ENCODE measurements at regions not wholly inside any gene's neighbourhood (a gene's known extent, or its start where the extent isn't known, plus 50 kb on each side); places are given as distances from the start of the nearest gene placed in this dataset.

DNA sequence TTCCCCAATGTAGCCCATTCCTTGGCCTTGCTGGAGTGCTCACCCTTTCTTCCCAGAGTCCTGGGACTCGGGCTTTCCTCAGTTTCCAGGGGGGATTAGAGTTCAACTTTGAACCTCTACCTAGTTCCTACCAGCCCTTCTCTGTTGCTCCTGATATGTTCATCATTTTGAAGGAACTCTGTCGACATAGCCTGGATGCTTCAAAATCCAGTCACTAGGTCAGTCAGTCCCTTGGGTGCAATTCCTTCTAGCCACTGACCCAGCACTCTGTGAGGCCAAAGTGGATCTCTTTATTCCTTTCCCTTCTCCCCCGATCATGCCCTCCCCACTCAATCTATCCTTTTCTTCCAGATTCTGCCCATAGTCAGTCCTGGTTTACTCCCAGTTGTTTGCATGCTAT, 72.3 kb upstream of the TMCC3 start:
- Histone ChIP-seq H3K27ac (ENCODE audit: low read depth in 2 of 2, low read length in 1 of 2) (no peak overlapping the region), H3K4me2 (no peak overlapping the region), H3F3A (replicated peaks; ENCODE audit: insufficient read depth) (no peaks in the 10 kb centered on the region), H3K4me3 (ENCODE audit: low read depth in 2 of 2, low read length in 1 of 2) (no peak overlapping the region), H3K4me1 (ENCODE audit: control insufficient read depth in 1 of 2, insufficient read depth in 2 of 2, low read depth in 1 of 2, low read length in 1 of 2) (no peaks in the 10 kb centered on the region), H3K9ac (no peak overlapping the region), H3K9me3 (no peaks in the 10 kb centered on the region), H3K79me2 (ENCODE audit: insufficient read depth) (no peaks in the 10 kb centered on the region), H3K27me3 (ENCODE audit: insufficient read depth) (no peaks in the 10 kb centered on the region), H4K20me1 (ENCODE audit: insufficient read depth) (no peaks in the 10 kb centered on the region), H2AFZ (ENCODE audit: low read depth) (no peak overlapping the region), H3K9me2 (no peaks in the 10 kb centered on the region), H3K36me3 (replicated peaks in 1 of 2; ENCODE audit: control insufficient read depth in 1 of 2, insufficient read depth in 2 of 2, low read length in 1 of 2) (no peaks in the 10 kb centered on the region)
- no peak for DNase-seq
- CTCF ChIA-PET: interaction anchor here (2.0 kb wide), 1 partner anchor 10 kb away, joined by 6 read pairs; no protein-coding TSS in a partner anchor
- 38% methylated on average over 3 of the region's 3 CpGs for WGBS (ENCODE audit: low lambda C conversion rate)
- no peak for TF ChIP-seq RXRA (IDR thresholded peaks at IDR 0.05; ENCODE audit: borderline replicate concordance, low read depth)
- TF ChIP-seq, protein P1, sequence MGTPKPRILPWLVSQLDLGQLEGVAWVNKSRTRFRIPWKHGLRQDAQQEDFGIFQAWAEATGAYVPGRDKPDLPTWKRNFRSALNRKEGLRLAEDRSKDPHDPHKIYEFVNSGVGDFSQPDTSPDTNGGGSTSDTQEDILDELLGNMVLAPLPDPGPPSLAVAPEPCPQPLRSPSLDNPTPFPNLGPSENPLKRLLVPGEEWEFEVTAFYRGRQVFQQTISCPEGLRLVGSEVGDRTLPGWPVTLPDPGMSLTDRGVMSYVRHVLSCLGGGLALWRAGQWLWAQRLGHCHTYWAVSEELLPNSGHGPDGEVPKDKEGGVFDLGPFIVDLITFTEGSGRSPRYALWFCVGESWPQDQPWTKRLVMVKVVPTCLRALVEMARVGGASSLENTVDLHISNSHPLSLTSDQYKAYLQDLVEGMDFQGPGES (IDR thresholded peaks at IDR 0.05; ENCODE audit: low read depth, low read length): no peak
- no peak for TF ChIP-seq MEF2A (IDR thresholded peaks at IDR 0.05; ENCODE audit: borderline replicate concordance, low read depth)
- no peak for TF ChIP-seq FOXJ3 (CRISPR knock-in tag; IDR thresholded peaks at IDR 0.05)
- TF ChIP-seq YY1 (IDR thresholded peaks at IDR 0.05; ENCODE audit: low read depth): no peak
- TF ChIP-seq SMC3 (IDR thresholded peaks at IDR 0.05; ENCODE audit: low read depth, low read length): no peak
- no peak for TF ChIP-seq CTCF (IDR thresholded peaks at IDR 0.05)
- TF ChIP-seq ELF1 (IDR thresholded peaks at IDR 0.05): no peak
- no peak for TF ChIP-seq SIN3A (IDR thresholded peaks at IDR 0.05; ENCODE audit: borderline replicate concordance, low read depth, low read length)
- no peak for TF ChIP-seq RAD21 (IDR thresholded peaks at IDR 0.05; ENCODE audit: low read length)
- TF ChIP-seq RFX5 (IDR thresholded peaks at IDR 0.05; ENCODE audit: low read length): no peak
- POLR2A ChIA-PET: no interaction called here

DNA sequence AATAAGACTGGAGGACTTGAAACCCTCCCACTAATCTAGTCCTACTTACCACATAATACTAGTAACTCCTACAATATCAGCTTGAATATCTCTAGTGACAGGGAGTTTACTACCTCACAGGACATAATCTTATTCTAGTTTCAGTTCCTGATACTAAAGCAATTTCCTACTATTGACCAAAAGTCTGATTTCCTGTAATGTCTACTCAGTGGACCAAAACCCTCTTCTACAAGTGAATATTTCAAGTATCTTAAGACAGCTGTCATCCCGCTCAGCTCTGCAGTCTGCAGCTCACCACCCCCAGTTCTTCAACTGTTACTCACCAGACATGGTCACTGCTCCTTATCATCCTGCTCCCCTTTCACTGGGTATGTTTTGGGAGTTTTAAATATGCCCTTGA, 70.8 kb upstream of the TMCC3 start:
- H4K20me1 ChIP-seq (ENCODE audit: insufficient read depth): no peaks in the 10 kb centered on the region
- H3K4me2 ChIP-seq: no peak overlapping the region
- no peak for DNase-seq
- H2AFZ ChIP-seq (ENCODE audit: low read depth): no peak overlapping the region
- ChIA-PET POLR2A (no interaction called here), CTCF (interaction anchor here (1.2 kb wide), 1 partner anchor 11 kb away, joined by 3 read pairs; no protein-coding TSS in a partner anchor)
- H3K9me2 ChIP-seq: no peaks in the 10 kb centered on the region
- no peaks in the 10 kb centered on the region for H3K9me3 ChIP-seq
- TF ChIP-seq TCF12 (IDR thresholded peaks at IDR 0.05) (no peak), NFIC (IDR thresholded peaks at IDR 0.05; ENCODE audit: borderline replicate concordance) (no peak)
- no peaks in the 10 kb centered on the region for H3K79me2 ChIP-seq (ENCODE audit: insufficient read depth)
- no peak overlapping the region for H3K9ac ChIP-seq
- H3K4me3 ChIP-seq (ENCODE audit: low read depth in 2 of 2, low read length in 1 of 2): no peak overlapping the region
- WGBS (ENCODE audit: low lambda C conversion rate): 93% methylated on average over 1 of the region's 1 CpG
- H3K36me3 ChIP-seq (replicated peaks in 1 of 2; ENCODE audit: control insufficient read depth in 1 of 2, insufficient read depth in 2 of 2, low read length in 1 of 2): no peaks in the 10 kb centered on the region
- no peaks in the 10 kb centered on the region for H3K4me1 ChIP-seq (ENCODE audit: control insufficient read depth in 1 of 2, insufficient read depth in 2 of 2, low read depth in 1 of 2, low read length in 1 of 2)
- H3F3A ChIP-seq (replicated peaks; ENCODE audit: insufficient read depth): no peaks in the 10 kb centered on the region
- H3K27ac ChIP-seq (ENCODE audit: low read depth in 2 of 2, low read length in 1 of 2): no peak overlapping the region
- H3K27me3 ChIP-seq (ENCODE audit: insufficient read depth): no peaks in the 10 kb centered on the region

Data from SK-N-SH (cell line).